Esophagus mucosa (tissue), 1 donor: ENCODE measurements at regions not wholly inside any gene's neighbourhood (a gene's known extent, or its start where the extent isn't known, plus 50 kb on each side); places are given as distances from the start of the nearest gene placed in this dataset.

Experiments used
- ATAC-seq: fragments of 200-7000 bp; cut with Tn5 transposase; one replicate; pipeline ENCODE4 v1.9.1; 2020
- donor health status: DM: yes; HTN: yes; CAD: no.

DNA sequence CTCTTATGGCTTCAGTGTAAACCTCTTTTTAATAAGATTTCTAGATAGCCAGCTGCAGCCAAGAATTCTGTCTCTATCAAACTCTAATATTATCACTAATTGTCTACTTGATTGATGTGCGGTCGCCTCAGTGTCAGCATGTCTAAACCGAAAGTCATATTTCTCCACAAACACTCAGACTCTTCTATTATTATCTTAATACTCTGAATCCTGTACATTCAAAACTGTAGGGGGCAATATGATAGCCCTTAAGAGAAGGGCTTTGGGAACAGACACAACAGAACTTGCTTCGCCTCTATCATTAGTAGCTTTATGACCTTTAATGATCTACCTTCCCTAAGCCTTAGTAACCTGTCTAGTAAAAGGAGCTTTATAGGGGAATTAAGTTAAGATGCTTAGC lies 379.7 kb upstream of the PTCHD4 start:
- no peak for ATAC-seq

DNA sequence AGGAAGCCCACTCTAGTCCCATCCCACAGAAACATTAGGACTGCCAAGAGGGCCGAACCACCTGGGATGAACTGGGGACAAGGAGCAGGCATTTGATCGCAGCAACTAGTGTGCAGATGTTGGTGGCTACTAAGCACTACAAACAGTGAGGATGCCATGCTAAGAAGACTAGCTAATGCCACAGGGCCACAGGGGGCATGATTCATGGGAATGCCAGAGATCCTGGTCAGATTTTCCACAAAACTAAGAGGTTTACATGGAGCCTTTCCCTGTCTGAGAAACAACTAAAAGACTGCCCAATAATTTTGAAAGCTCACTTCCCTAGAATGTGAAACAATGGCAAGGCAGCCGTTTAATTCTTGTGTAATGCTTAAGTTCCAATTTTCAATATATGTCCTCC lies 375.9 kb upstream of the PTCHD4 start:
- ATAC-seq: no peak

DNA sequence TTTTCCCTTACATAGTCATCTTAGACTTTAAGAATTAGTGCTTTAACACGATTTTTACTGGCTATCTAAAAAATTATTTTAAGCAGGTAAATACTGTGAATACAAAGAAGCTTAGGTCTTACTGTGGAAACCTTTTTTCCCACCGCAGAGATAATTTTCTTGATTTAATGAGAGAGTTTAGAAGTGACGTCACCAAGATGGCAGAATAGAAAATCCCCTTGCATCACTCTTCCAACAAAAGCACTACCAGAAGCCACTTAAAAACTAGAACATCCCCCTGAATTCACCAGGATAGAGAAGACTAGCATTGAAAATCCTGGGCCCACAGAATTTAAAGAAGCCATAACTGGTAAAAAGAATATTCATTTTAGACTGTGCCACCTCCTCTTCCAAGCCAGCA lies 375.4 kb upstream of the PTCHD4 start:
- no peak for ATAC-seq

DNA sequence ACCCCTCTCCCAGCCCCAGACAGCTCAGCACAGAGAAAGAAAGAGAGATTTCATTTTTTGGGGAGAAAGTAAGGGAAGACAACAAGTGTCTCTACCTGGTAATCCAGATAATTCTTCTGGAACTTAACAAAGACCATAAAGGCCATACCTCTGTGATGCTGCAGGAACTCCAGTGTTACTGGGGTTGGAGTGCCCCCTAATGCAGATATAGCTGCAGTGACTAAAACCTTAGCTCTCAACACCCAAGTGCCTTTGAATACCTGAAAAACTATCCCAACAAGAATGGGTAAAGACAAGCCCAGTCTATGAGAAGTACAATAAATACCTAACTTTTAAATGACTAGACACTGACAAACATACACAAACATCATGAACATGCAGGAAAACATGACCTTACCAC lies 365.3 kb upstream of the PTCHD4 start:
- ATAC-seq: no peak

DNA sequence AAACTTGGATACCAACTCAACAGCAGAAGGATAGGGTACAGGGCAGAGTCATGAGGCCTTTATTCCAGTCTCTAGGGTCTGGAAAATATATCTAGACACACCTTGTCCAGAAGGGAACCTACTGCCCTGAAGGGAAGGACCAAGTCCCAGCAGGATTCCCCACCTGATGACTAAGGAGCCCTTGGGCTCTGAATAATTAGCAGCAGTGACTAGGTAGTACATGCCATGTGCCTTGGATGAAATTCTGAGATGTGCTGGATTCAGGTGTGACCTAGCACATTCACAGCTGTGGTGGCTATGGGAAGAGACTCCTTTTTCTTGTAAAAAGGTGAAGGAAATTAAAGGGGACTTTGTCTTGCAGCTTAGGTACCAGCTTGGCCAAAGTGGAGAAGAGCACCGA lies 364.3 kb upstream of the PTCHD4 start:
- peak; percentile 86 for ATAC-seq

DNA sequence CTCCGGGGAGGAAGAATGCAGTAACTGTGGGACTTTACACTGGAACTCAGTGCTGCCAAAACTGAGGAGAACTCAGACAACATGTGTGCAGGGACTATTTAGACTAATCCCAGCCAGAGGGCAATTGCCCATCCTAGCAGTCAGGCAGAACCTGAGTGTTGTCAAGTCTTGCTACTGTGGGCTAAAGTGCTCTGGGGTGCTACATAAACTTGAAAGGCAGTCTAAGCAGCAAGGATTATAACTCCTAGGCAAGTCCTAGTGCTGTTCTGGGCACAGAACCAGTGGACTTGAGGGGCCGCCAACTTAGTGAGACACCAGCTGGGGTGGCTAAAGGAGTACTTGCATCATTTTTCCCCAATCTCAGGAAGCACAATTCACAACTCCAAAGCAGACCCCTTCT lies 363.8 kb upstream of the PTCHD4 start:
- peak; percentile 85 for ATAC-seq

DNA sequence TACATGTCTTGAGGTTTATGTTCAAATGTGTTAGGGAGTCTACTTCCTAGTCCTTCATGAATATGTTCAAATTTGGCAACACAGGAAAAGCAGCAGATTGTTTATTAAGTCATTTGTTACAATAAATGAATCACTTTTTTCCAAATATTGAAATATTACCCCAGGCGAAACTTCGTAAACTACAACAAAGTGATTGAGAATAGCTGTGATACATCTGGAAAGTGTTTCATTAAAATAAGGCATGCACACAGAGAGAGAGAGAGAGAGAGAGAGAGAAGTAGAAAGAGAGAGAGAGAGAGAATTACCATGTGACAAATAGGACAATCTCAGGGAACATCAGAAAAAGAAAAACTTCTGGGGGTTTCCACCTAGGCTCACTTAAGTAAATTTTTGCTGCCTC lies 363.1 kb upstream of the PTCHD4 start:
- ATAC-seq: no peak

DNA sequence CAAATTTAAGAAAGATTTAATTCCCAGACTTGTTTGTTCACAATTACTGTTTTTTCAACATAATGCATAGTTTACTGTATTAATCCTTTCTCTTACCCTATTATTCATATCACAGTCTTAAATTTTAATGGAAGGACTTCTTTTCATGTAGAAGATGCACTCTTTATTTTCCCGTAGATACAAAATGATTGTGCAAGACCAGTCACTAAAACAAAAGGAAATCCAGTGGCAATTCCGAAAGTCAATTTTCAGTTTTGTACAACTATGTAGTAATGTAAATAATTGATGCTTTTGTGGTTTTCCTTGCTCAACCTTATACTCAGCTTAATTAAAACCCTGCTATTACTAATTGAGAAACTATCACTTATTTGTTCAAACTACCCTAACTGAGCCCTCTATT lies 361.5 kb upstream of the PTCHD4 start:
- ATAC-seq: no peak

DNA sequence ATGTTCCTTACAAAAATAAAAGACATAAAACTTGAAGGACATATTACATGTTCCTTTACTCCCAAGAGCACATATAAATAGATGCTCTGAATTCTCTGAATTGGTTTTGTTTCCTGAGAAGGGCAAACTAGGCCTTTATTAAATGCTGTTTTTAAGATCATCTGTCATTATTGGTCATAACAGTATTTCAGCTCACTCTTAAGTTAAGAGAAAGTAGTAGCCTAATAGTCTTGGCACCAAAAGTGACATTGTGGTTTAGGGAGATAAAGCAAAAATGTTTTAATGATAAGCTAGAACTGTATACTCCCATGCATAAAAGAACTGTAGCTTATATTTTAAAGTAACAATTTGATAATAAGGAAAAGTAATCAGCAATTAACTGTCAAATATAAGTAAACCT lies 361.1 kb upstream of the PTCHD4 start:
- no peak for ATAC-seq

DNA sequence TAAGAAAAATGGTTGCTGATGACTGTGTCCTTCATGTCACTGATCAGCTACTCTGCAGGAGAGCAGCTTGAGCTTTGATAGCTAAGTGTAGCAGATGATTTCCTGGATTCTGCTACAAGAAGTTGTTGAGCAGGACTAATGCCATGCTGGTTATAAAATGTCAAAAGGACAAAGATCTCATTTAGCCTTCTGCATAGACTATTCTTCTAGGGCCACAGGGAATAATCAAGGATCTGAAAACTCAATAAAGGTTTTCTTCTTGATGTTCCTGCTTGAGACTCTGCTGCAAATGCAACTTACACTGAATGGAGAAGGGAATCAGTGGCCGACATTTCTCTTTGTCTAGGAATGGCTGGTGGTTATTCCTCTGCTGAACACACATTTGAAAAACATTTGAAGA lies 360.3 kb upstream of the PTCHD4 start:
- ATAC-seq: no peak

DNA sequence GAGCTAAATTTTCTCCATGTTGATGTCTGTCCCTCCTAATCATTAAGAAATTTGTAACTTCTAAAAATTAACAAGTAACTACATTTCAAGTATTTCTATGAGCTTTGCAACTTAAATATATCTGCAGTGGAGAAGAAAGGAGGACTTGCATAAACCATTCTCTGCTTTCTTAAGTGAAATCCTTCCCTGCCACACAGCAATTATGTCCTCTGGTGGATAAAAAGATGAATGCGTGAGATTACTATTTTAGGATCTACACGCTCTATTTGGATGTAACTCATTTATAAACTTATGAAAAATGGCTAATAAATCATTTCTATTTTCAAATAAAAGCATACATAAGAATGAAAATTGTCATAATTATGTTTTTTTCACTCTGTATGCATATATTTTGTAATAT lies 338.0 kb upstream of the PTCHD4 start:
- no peak for ATAC-seq

DNA sequence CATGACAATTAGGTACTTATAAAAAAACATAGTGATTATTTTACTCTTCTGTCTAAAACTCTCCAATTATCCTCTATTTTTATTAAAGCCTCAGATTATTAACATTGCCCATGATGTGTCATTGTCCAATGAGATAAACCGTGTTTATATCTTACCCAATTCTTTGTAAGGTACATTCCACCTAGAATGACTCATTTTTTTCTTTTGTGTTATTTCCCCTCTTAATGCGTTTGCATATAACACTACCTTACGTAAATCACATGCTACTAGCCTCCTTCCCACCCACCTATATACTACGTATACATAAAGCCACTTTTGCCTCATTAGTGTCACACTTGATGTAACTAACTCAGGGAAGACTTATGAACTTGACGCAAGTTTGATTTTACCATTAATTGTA lies 336.3 kb upstream of the PTCHD4 start:
- no peak for ATAC-seq

DNA sequence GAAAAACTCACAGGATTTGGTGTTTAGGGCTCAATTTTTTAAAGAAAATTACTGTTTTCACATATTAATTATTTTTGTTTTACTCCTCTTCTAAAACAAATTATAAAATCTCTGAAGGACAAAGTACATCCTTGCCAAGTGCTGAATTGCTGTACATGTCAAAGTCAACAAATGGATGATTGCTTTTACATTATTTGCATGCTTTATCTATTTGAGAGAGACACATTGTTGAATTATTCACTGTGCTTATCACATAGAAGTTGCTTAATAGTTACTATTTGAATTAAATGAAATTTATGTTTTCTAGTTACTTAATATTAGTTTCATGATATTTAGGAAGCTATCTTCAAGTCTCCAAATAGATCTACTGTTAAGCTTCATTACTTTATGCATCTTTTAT lies 318.6 kb upstream of the PTCHD4 start:
- no peak for ATAC-seq

DNA sequence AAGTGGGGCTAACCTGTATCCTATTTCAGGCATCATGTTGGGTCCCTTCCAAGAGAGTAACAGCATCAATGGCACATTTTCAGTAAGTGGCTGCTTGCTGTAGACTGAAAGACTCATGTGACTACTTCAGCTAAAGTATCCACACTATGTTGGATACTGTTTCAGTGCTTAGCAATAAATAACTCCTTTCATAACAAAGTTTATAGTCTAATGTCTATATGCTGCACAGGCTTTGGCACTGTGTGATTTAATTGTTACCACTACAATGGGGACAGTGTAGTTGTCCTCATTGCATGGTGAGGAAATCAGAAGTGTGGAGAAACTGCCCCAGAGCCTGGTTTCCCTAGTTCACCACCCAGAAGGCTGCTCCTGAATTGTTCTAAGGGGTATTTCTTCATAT lies 318.0 kb upstream of the PTCHD4 start:
- ATAC-seq: no peak

DNA sequence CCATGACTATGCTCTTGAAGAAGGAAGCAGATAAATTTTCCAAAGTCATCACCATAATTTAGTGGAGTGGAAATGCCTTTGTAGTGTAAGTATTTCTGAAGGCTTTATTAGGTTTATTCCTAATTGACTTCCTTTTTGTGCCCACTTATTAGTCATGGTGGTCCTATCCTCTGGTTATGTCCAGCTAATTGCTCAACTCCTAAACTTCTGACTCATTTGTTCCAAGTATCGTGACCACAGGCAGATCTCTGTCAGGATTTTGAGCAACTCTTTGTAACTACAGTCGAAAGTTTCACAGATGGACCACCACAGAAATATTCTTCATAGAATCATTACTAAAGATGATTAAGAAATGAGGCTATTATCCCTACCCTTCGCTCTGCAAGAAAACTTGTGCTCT lies 315.6 kb upstream of the PTCHD4 start:
- no peak for ATAC-seq

DNA sequence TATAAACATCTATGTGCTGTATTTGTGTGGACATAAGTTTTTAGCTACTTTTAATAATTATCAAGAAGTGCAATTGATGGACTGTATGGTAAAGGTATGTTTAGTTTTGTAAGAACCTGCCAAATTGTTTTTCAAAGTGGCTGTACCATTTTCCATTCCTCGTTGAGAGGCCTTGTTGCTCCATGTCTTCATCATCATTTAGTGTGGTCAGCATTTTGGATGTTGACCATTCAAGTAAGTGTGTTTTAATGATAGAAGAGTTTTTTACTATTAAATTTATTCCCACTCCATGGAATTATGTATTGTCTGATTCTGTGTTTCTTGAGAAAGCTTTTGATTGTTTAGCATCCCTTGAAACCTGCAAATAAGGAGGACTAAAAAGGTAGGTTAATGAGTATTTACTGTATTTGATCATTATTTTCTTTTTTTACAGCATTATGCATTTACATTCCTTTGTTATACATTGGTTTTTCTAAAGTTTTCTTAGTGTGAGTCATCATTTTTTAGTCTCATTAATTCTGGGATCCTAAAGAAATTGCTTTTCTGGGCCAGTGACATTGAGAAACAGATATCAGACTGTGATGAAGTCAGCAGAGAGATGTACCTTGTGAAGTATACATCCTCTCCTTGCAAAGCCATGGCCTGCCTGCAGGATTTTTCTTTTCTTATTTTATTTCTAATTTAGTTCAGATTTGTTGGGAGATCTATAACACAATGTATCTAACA lies 312.8 kb upstream of the PTCHD4 start:
- no peak for ATAC-seq

DNA sequence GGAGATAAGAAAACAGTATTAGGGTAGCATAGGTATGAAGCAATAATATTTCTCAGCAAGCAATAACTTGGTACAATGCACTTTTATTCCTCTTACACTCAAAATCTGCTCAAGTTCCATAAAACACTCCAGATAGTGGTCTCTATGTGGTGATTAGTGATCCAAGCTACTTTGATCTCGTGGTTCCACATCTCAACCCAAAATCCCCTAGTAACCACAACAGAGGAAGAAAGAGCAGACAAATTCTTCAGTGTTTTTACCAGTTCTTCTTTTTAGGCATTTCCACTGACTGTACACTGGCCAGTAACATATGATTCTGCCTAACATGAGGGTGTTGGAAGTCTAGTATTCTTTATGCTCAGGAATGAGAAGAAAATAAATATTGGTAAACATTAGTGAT lies 309.0 kb upstream of the PTCHD4 start:
- no peak for ATAC-seq

DNA sequence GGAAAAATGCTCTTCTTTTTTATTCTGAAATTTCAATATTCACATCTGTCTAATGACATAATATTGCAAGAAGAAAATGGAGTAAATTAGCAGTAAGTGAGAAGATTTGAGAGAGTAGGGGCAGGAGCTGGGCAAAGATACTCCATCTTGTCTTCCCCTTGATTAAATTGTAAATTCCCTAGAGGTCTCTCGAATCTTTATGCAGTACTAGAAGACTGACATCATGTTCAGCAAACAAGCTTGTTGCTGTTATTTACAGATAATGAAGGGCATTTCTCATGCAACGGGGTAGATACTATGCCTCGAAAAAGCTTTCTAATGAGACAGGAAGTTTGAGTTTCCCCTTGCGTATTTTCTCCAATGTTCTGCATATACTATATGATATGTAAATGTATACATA lies 306.9 kb upstream of the PTCHD4 start:
- ATAC-seq: no peak

DNA sequence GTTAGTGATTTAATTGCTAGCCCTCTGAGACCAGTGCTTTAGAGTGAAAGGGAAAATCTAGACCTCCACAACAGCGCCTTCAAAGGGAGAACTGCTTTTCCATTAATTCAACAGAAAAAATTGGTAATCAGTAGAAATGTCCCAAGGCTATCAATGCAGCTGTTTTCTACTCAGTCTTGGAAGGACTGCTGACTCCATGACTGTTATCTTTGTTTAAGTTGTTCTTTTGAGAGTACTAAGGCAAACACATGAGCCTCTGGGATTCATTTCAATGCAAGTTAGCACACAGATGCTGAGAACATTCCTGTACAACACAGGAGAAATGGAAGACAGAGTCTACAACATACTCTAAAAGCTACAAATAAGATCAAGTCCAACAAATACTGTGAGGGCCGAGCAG lies 301.7 kb upstream of the PTCHD4 start:
- ATAC-seq: no peak

DNA sequence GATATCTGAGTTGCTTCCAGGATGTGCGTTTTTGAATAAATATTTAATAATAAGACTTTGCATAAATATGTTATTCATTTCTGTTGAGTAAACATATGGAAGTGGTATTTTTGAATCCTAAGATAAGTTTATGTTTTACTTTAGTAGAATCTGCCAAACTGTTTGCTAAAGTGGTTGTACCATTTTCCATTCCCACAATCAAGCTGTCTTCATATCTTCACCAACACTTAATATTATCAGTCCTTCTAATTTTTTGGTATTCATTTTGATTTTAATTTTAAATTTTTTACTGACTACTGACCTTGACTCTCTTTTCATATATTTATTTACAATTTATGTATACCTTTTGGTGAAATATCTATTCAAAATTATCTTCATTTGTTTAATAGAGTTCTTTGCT lies 293.9 kb upstream of the PTCHD4 start:
- ATAC-seq: no peak

DNA sequence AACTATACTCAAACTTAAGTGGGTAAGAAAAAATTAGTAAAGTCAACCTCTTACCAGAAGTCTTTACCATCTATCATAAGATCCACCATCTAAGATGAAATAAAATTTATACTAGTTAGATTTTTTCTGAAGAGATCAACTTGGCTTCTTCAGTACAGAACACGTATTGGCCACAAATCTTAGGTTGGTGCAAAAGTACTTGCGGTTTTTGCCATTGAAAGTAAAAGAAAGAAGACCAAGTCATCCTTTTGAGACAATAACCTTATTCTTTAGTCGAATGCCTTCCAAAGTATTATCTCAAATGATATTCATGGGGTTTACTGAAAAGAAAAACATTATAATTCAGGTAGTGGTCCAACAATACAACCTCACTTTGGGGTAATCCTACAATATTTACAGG lies 292.6 kb upstream of the PTCHD4 start:
- ATAC-seq: no peak

DNA sequence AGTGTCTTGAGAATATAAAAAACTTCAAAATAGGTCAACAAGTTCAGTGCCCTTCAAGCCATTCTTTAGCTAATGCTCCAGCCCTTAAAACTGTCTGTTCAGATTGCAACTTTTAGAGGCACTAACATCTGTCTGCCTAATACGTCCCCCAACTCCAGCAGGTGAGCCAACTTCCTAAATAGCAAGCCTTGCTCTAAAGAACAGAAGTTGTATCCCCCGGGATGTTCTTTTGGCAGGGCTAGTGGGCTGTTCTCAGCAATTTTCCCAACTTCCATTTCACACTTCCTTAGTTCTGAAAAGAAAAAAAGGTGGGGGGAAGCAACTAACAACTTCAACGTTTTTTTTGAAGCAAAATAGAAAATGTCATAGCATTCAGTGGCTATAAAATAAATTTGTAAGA lies 290.0 kb upstream of the PTCHD4 start:
- ATAC-seq: no peak

DNA sequence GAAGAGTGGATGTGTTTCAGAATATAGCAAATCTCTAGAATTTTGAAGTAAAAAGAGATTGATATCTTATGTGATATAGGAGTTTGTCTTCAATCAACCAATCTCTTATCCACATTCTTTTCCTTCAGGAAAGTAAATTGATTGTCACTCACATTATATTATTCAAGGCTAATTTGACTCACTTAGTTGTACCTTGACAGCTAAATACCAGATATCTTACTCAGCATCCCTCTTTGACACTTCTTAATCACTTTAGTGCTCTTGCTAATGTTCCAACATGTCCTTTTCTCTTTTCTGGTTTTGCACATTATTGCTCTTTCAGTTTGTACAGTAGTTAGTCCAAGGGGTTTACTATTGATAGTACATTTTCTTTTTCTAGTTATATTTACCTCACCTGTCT lies 286.9 kb upstream of the PTCHD4 start:
- peak; percentile 75 for ATAC-seq

DNA sequence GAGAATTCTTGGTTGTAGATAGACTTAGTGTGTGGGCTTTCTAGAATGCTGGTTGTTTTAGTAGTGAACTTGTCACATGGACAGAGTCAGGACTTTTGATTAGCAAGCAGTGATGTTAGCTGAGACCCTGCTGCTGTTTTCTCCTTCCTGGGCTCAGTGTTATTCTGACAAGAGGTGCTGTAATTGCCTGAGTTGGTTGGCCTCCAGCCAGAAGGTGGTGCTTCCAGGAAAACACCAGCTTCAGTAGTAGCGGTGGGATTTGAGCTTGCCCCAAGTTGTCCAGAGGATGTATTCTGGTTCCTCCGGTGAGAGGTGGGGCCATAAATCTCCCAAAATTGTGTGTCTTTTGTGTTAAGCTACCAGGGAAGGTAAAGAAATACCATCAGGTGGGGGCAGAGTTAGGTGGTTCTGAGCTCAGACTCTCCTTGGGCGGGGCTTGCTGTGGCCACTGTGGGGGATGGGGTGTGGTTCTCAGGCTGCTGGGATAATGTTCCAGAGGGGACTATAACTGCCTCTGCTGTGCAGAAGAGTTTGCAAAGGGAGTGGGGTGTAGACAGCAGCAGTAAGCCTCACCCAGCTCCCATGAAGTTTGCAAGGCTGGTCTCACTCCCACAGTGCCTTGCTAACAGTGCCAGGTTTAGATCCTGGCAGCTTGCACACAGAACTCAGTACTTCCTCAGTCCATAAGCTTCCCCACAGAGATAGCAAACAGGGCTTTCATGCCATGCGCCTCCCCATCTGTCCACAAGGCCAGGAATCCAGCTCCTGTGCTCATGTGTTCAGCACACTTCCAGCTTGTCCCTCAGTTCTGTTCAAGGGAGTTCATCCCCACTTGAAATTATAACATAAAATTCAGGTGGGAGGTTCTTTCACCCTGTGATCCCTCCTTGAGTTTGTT lies 278.4 kb upstream of the PTCHD4 start:
- ATAC-seq: no peak
